Brain microvascular endothelial cell (primary cell): ENCODE measurements at regions not wholly inside any gene's neighbourhood (a gene's known extent, or its start where the extent isn't known, plus 50 kb on each side); places are given as distances from the start of the nearest gene placed in this dataset.

ENCODE experiments used
- DNase-seq: peaks from one replicate; pipeline ENCODE4 v3.0.0-alpha.2; 2020
- H3K27ac ChIP-seq: fragments of 250-450 bp; sonication (Bioruptor Pico); 2 replicates; pipeline ENCODE4 v1.5.1; 2020; ENCODE audit warnings: mild to moderate bottlenecking, moderate library complexity
- H3K27me3 ChIP-seq: fragments of 250-450 bp; sonication (Bioruptor Pico); replicated peaks from 2 replicates; pipeline ENCODE4 v1.5.1; 2020; ENCODE audit warnings: mild to moderate bottlenecking
- H3K36me3 ChIP-seq: fragments of 250-450 bp; sonication (Bioruptor Pico); replicated peaks from 2 replicates; pipeline ENCODE4 v1.5.1; 2020; ENCODE audit warnings: mild to moderate bottlenecking
- H3K4me3 ChIP-seq: 2 replicates; pipeline ENCODE4 v1.5.1; 2011; ENCODE audit warnings: low read depth, mild to moderate bottlenecking, control low read depth, low read length, moderate library complexity
- in situ Hi-C: cut with HindIII; loops from 2 replicates; pipeline ENCODE4 v1.10.0; 2017; ENCODE audit warnings: low sequenced_read_pairs, low pct_ligation_motif_present
- TF ChIP-seq, protein P1 (sequence below): IDR thresholded peaks from 2 replicates; pipeline ENCODE4 v1.5.1; 2011; ENCODE audit warnings: low read depth, mild to moderate bottlenecking, moderate library complexity, low read length, control low read depth, inconsistent platforms; ENCODE audit errors: missing control alignments

DNA sequence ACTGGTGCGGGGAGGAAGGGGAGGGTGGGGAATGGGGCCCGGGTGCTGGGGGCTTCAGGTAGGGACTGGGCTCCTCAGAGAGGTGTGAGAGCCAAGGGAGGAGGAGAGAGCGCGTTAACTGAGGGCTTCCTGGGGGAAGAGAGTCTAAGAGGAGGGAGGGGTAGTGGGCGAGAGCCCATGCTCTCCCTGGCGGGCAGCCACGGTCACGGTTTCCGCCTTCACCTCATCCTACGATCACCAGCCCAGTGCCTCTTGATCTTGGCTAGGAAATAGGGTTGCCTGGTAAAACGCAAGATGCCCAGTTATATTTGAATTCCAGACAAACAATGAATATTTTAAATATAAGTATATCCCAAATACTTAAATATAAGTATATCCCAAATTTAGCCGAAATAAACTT lies 60.8 kb upstream of the GRPEL1 start:
- TF ChIP-seq, protein P1, sequence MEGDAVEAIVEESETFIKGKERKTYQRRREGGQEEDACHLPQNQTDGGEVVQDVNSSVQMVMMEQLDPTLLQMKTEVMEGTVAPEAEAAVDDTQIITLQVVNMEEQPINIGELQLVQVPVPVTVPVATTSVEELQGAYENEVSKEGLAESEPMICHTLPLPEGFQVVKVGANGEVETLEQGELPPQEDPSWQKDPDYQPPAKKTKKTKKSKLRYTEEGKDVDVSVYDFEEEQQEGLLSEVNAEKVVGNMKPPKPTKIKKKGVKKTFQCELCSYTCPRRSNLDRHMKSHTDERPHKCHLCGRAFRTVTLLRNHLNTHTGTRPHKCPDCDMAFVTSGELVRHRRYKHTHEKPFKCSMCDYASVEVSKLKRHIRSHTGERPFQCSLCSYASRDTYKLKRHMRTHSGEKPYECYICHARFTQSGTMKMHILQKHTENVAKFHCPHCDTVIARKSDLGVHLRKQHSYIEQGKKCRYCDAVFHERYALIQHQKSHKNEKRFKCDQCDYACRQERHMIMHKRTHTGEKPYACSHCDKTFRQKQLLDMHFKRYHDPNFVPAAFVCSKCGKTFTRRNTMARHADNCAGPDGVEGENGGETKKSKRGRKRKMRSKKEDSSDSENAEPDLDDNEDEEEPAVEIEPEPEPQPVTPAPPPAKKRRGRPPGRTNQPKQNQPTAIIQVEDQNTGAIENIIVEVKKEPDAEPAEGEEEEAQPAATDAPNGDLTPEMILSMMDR = no peak

GRCh38 chr4:7128234-7128633 lies 60.4 kb upstream of the GRPEL1 start:
- in situ Hi-C loops = no loop called here
- no peak overlapping the region for H3K4me3 ChIP-seq
- H3K36me3 ChIP-seq = no peaks in the 10 kb centered on the region
- peaks cover 2% of the 10 kb centered on the region for H3K27me3 ChIP-seq
- TF ChIP-seq, protein P1 = no peak
- no peak for DNase-seq
- no peak overlapping the region for H3K27ac ChIP-seq

More for the DNA sequence above, 60.8 kb upstream of the GRPEL1 start:
- no peaks in the 10 kb centered on the region for H3K36me3 ChIP-seq
- in situ Hi-C loops = no loop called here
- no peak overlapping the region for H3K27ac ChIP-seq
- H3K27me3 ChIP-seq = no peaks in the 10 kb centered on the region
- H3K4me3 ChIP-seq = no peak overlapping the region
- no peak for DNase-seq

GRCh38 chr4:7127576-7127975 lies 59.7 kb upstream of the GRPEL1 start:
- Histone ChIP-seq H3K36me3 (no peaks in the 10 kb centered on the region), H3K4me3 (no peak overlapping the region), H3K27me3 (peaks cover 2% of the 10 kb centered on the region), H3K27ac (no peak overlapping the region)
- TF ChIP-seq, protein P1 = no peak
- DNase-seq = no peak
- in situ Hi-C loops = no loop called here

DNA sequence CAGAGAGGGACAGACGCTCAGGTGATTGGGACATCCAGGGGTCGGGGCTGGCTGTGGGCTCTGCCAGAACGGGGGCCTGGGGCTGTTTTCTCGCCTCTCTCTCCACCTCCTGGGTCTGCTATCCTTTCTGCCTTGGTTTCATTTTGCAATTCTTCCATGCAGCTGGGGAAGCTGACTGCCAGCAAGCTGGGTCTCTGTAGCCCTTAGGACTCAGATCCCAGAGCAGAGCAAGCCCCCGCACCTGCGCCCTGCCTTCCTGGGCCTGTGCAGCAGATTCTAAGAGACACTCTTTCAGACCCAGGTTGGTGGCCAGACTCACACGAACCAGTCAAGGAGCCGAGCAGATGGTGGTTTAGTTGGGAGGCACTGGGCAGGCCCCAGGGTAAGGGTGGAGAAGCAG lies 59.1 kb upstream of the GRPEL1 start:
- Histone ChIP-seq H3K36me3 (no peaks in the 10 kb centered on the region), H3K27me3 (peaks cover 2% of the 10 kb centered on the region), H3K4me3 (no peak overlapping the region), H3K27ac (no peak overlapping the region)
- in situ Hi-C loops = no loop called here
- DNase-seq = no peak
- TF ChIP-seq, protein P1 = no peak

- no peaks in the 10 kb centered on the region for H3K36me3 ChIP-seq
- no peak overlapping the region for H3K27ac ChIP-seq
- DNase-seq = peak; percentile 90
- TF ChIP-seq, protein P1 = peak; percentile 12
- in situ Hi-C loops = no loop called here
- H3K27me3 ChIP-seq = peaks cover 2% of the 10 kb centered on the region
- H3K4me3 ChIP-seq = no peak overlapping the region
Measured at GRCh38 chr4:7124689-7125442, 57.0 kb upstream of the GRPEL1 start.
